OCI-LY1 (cell line): ENCODE measurements at regions not wholly inside any gene's neighbourhood (a gene's known extent, or its start where the extent isn't known, plus 50 kb on each side); places are given as distances from the start of the nearest gene placed in this dataset.

Source experiments
- EZH2 ChIP-seq: fragments of 200-600 bp; sonication (generic), shearing (Covaris generic); IDR thresholded peaks from 2 replicates; pipeline ENCODE4 v1.8.0; 2017; ENCODE audit warnings: borderline replicate concordance, mixed run types, mild to moderate bottlenecking, antibody characterized with exemption, low read length, moderate library complexity, mixed read lengths
- TF ChIP-seq, protein P1 (sequence below): fragments of 200-600 bp; sonication (generic), shearing (Covaris generic); IDR thresholded peaks from 2 replicates; pipeline ENCODE4 v1.5.1; 2017; ENCODE audit warnings: mild to moderate bottlenecking, antibody characterized with exemption, low read length, moderate library complexity, mixed read lengths

GRCh38 chr2:164388511-164388910 is 232.8 kb downstream of the GRB14 start:
- TF ChIP-seq, protein P1, sequence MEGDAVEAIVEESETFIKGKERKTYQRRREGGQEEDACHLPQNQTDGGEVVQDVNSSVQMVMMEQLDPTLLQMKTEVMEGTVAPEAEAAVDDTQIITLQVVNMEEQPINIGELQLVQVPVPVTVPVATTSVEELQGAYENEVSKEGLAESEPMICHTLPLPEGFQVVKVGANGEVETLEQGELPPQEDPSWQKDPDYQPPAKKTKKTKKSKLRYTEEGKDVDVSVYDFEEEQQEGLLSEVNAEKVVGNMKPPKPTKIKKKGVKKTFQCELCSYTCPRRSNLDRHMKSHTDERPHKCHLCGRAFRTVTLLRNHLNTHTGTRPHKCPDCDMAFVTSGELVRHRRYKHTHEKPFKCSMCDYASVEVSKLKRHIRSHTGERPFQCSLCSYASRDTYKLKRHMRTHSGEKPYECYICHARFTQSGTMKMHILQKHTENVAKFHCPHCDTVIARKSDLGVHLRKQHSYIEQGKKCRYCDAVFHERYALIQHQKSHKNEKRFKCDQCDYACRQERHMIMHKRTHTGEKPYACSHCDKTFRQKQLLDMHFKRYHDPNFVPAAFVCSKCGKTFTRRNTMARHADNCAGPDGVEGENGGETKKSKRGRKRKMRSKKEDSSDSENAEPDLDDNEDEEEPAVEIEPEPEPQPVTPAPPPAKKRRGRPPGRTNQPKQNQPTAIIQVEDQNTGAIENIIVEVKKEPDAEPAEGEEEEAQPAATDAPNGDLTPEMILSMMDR, result no peak
- no peak for TF ChIP-seq EZH2
